CD14-positive monocyte (primary cell): ENCODE measurements at regions not wholly inside any gene's neighbourhood (a gene's known extent, or its start where the extent isn't known, plus 50 kb on each side); places are given as distances from the start of the nearest gene placed in this dataset.

Experiments
- DNase-seq, 3 donors: peaks; one replicate each; pipeline ENCODE4 v3.0.0-alpha.2; 2011 to 2022
- H2AFZ ChIP-seq: 2 replicates; pipeline ENCODE4 v1.6.0; 2012; ENCODE audit warnings: mild to moderate bottlenecking, low read depth, low read length, inconsistent platforms; ENCODE audit not compliant: insufficient read depth, poor library complexity, severe bottlenecking
- H3K27ac ChIP-seq, 2 donors: 1 replicate in 1 of 2; 2 replicates in 1 of 2; pipeline ENCODE4 v1.5.1; 2012 to 2013; ENCODE audit warnings: low read length in 2 of 2, control low read depth in 1 of 2, inconsistent platforms in 1 of 2, low read depth in 1 of 2, mild to moderate bottlenecking in 1 of 2
- H3K27me3 ChIP-seq, 2 donors: one replicate each; pipeline versions ENCODE4 v1.6.0 to v1.6.1; 2011 to 2013; ENCODE audit warnings: low read length in 2 of 2; ENCODE audit not compliant: control insufficient read depth in 2 of 2, insufficient read depth in 2 of 2
- H3K36me3 ChIP-seq, 2 donors: replicated peaks in 1 of 2; 1 replicate in 1 of 2; 2 replicates in 1 of 2; pipeline versions ENCODE4 v1.5.1 to v1.6.1; 2012 to 2013; ENCODE audit warnings: low read length in 2 of 2, control low read depth in 1 of 2, inconsistent platforms in 1 of 2, mild to moderate bottlenecking in 1 of 2; ENCODE audit not compliant: insufficient read depth in 2 of 2, control insufficient read depth in 1 of 2
- H3K4me1 ChIP-seq, 2 donors: 1 replicate in 1 of 2; 2 replicates in 1 of 2; pipeline versions ENCODE4 v1.5.1 to v1.6.1; 2012 to 2013; ENCODE audit warnings: low read length in 2 of 2, control low read depth in 1 of 2, inconsistent platforms in 1 of 2, mild to moderate bottlenecking in 1 of 2, moderate library complexity in 1 of 2; ENCODE audit not compliant: insufficient read depth in 2 of 2, control insufficient read depth in 1 of 2
- H3K4me2 ChIP-seq: replicated peaks from 2 replicates; pipeline ENCODE3; 2012; ENCODE audit warnings: low read length, moderate library complexity, mild to moderate bottlenecking; ENCODE audit not compliant: poor library complexity, severe bottlenecking; ENCODE audit errors: extremely low read depth
- H3K4me3 ChIP-seq, 3 experiments: fragments of 200-600 bp in 1 of 3; sonication (generic) in 1 of 3; replicated peaks in 1 of 3; 1 replicate in 2 of 3; 2 replicates in 1 of 3; pipeline ENCODE4 v1.5.1; 2011 to 2013; ENCODE audit warnings: low read length in 3 of 3, mild to moderate bottlenecking in 3 of 3, control low read depth in 2 of 3, low read depth in 2 of 3, inconsistent platforms in 1 of 3, moderate library complexity in 1 of 3
- H3K79me2 ChIP-seq: 2 replicates; pipeline ENCODE4 v1.6.0; 2012; ENCODE audit warnings: mild to moderate bottlenecking, control low read depth, inconsistent platforms, low read length, moderate library complexity; ENCODE audit not compliant: insufficient read depth
- H3K9ac ChIP-seq: 2 replicates; pipeline ENCODE4 v1.6.0; 2017; ENCODE audit warnings: low read length, mild to moderate bottlenecking; ENCODE audit not compliant: insufficient read depth, poor library complexity, severe bottlenecking
- H3K9me3 ChIP-seq, 2 donors: replicated peaks in 1 of 2; 1 replicate in 1 of 2; 2 replicates in 1 of 2; pipeline versions ENCODE4 v1.5.1 to v1.6.1; 2012 to 2013; ENCODE audit warnings: low read length in 2 of 2, control low read depth in 1 of 2; ENCODE audit not compliant: control insufficient read depth in 1 of 2, insufficient read depth in 1 of 2
- H4K20me1 ChIP-seq: 2 replicates; pipeline ENCODE4 v1.6.0; 2012; ENCODE audit warnings: mild to moderate bottlenecking, low read length, control low read depth, moderate library complexity; ENCODE audit not compliant: insufficient read depth
- H3K27ac Mint-ChIP-seq, 7 donors: one replicate each; pipeline ENCODE4 v1.8.0; 2020; ENCODE audit warnings: mild to moderate bottlenecking in 7 of 7, mixed read lengths in 7 of 7, moderate library complexity in 6 of 7, inconsistent platforms in 2 of 7
- H3K27me3 Mint-ChIP-seq, 3 donors: one replicate each; pipeline ENCODE4 v1.8.0; 2021 to 2022; ENCODE audit warnings: low read depth in 3 of 3, mild to moderate bottlenecking in 3 of 3, mixed read lengths in 3 of 3, moderate library complexity in 3 of 3, inconsistent platforms in 1 of 3
- H3K36me3 Mint-ChIP-seq, 2 donors: one replicate each; pipeline ENCODE4 v1.8.0; 2020; ENCODE audit warnings: mixed read lengths in 2 of 2, inconsistent platforms in 1 of 2, mild to moderate bottlenecking in 1 of 2
- H3K4me1 Mint-ChIP-seq: one replicate; pipeline ENCODE4 v1.8.0; 2020; ENCODE audit warnings: mild to moderate bottlenecking, mixed read lengths
- H3K4me3 Mint-ChIP-seq, 2 donors: one replicate each; pipeline ENCODE4 v1.8.0; 2020; ENCODE audit warnings: mild to moderate bottlenecking in 2 of 2, mixed read lengths in 2 of 2, moderate library complexity in 1 of 2
- H3K9me3 Mint-ChIP-seq, 7 donors: one replicate each; pipeline ENCODE4 v1.8.0; 2020 to 2022; ENCODE audit warnings: mixed read lengths in 7 of 7, mild to moderate bottlenecking in 6 of 7, moderate library complexity in 6 of 7, inconsistent platforms in 2 of 7
- WGBS: methylation state at CpG from one replicate; pipeline ENCODE4 v1.1.5; 2013; ENCODE audit warnings: missing lambda C conversion rate; ENCODE audit not compliant: insufficient coverage; 5-methylcytosine and 5-hydroxymethylcytosine counted together
- intact Hi-C, 2 donors: fragments of 100-400 bp; cut with micrococcal nuclease; formaldehyde crosslinking; loops; one replicate each; pipeline versions ENCODE4 v1.15.0 to v1.15.1; 2023
- TF ChIP-seq, protein P1 (sequence below): fragments of 200-600 bp; IDR thresholded peaks from one replicate; pipeline ENCODE4 v1.8.0; 2022; ENCODE audit warnings: antibody characterized with exemption, mild to moderate bottlenecking

DNA sequence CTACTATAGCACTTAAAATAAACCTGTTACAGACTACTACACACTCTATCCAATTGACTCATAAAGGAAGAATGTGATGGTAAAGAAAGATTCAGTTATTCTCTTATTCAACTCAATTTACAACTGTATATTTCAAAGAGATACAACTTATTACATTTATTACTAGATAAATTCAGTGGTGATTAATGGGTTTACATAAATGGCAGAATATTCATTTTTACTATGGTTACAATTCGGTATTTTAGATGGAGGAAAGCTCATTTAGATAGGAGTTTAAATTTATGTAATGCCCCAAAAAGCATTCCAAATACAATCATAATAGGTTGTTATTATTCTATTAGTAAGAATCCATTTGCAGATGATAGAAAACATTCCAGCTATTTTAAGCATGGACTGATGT lies 439.1 kb upstream of the OPRM1 start:
- TF ChIP-seq, protein P1, sequence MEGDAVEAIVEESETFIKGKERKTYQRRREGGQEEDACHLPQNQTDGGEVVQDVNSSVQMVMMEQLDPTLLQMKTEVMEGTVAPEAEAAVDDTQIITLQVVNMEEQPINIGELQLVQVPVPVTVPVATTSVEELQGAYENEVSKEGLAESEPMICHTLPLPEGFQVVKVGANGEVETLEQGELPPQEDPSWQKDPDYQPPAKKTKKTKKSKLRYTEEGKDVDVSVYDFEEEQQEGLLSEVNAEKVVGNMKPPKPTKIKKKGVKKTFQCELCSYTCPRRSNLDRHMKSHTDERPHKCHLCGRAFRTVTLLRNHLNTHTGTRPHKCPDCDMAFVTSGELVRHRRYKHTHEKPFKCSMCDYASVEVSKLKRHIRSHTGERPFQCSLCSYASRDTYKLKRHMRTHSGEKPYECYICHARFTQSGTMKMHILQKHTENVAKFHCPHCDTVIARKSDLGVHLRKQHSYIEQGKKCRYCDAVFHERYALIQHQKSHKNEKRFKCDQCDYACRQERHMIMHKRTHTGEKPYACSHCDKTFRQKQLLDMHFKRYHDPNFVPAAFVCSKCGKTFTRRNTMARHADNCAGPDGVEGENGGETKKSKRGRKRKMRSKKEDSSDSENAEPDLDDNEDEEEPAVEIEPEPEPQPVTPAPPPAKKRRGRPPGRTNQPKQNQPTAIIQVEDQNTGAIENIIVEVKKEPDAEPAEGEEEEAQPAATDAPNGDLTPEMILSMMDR: no peak
- no peak overlapping the region for H3K27ac ChIP-seq

DNA sequence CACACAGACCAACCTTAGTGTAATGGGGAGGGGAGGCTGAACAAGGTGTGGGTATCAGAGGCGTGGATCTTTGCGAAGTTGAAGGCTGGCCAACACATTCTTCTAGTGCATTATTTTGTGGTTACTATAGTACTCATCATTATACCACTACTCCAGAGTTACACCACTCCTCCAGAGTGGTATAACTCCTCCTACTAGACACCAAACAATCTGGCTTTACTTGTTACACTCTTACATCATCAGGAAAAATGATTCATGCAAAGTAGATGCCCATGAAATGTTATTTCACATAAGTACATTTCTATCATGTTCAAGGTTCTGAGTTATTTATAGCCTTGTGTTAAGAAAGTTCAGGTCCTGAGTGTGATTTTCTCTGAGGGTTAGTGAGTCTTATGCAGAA lies 443.1 kb upstream of the OPRM1 start:
- no peak overlapping the region for H3K27ac ChIP-seq
- H3K4me2 ChIP-seq: no peak overlapping the region
- no peak overlapping the region for H3K4me3 ChIP-seq
- H2AFZ ChIP-seq: no peak overlapping the region
- no peaks in the 10 kb centered on the region for H3K4me1 Mint-ChIP-seq
- no peaks in the 10 kb centered on the region for H3K36me3 Mint-ChIP-seq
- no peaks in the 10 kb centered on the region for H3K36me3 ChIP-seq
- no peak overlapping the region for H3K4me3 Mint-ChIP-seq
- intact Hi-C loops: no loop called here
- TF ChIP-seq, protein P1: no peak
- no peak for DNase-seq
- H3K27me3 Mint-ChIP-seq: peaks cover 0 to 2% (median 0%) of the 10 kb centered on the region in 3 donors
- no peaks in the 10 kb centered on the region for H3K79me2 ChIP-seq
- H3K27ac Mint-ChIP-seq: no peak overlapping the region
- WGBS: no CpG with 5 or more reads among the region's 2 CpGs
- no peaks in the 10 kb centered on the region for H3K9me3 ChIP-seq
- H3K9me3 Mint-ChIP-seq: peaks cover 0 to 4% (median 0%) of the 10 kb centered on the region in 7 donors
- no peaks in the 10 kb centered on the region for H4K20me1 ChIP-seq
- no peaks in the 10 kb centered on the region for H3K27me3 ChIP-seq
- no peak overlapping the region for H3K9ac ChIP-seq
- no peaks in the 10 kb centered on the region for H3K4me1 ChIP-seq

More for the DNA sequence above, 439.1 kb upstream of the OPRM1 start:
- no peaks in the 10 kb centered on the region for H3K27me3 ChIP-seq
- no peak overlapping the region for H2AFZ ChIP-seq
- Mint-ChIP-seq H3K36me3 (no peaks in the 10 kb centered on the region), H3K4me1 (no peaks in the 10 kb centered on the region), H3K4me3 (no peak overlapping the region), H3K9me3 (peaks cover 0 to 10% (median 3%) of the 10 kb centered on the region in 7 donors), H3K27me3 (peaks cover 0 to 2% (median 0%) of the 10 kb centered on the region in 3 donors), H3K27ac (no peak overlapping the region)
- no peaks in the 10 kb centered on the region for H3K36me3 ChIP-seq
- H3K4me1 ChIP-seq: no peaks in the 10 kb centered on the region
- H3K4me2 ChIP-seq: no peak overlapping the region
- peaks cover 0 to 8% of the 10 kb centered on the region in 2 donors for H3K9me3 ChIP-seq
- no peaks in the 10 kb centered on the region for H3K79me2 ChIP-seq
- no peak overlapping the region for H3K9ac ChIP-seq
- no peak overlapping the region for H3K4me3 ChIP-seq
- WGBS: no CpG with 5 or more reads among the region's 1 CpG
- intact Hi-C loops: no loop called here
- H4K20me1 ChIP-seq: no peaks in the 10 kb centered on the region
- no peak for DNase-seq
